ENCODE measurements at regions not wholly inside any gene's neighbourhood (a gene's known extent, or its start where the extent isn't known, plus 50 kb on each side); places are given as distances from the start of the nearest gene placed in this dataset.

- no peak for ATAC-seq
Measured at GRCh38 chr4:18369561-18369960, 348.0 kb upstream of the LCORL start.

GRCh38 chr4:18366892-18367291, 345.3 kb upstream of the LCORL start:
- peak; percentile 61; the same call in 1 of the 3 replicates for ATAC-seq
- no peak for TF ChIP-seq POU6F1 (CRISPR knock-in tag; IDR thresholded peaks at IDR 0.05; ENCODE audit: borderline replicate concordance, low read depth)
- TF ChIP-seq ZC3H10 (CRISPR knock-in tag; IDR thresholded peaks at IDR 0.05): no peak
- TF ChIP-seq BACH2 (CRISPR knock-in tag; IDR thresholded peaks at IDR 0.05; ENCODE audit: borderline replicate concordance): no peak
- TF ChIP-seq, protein P1, sequence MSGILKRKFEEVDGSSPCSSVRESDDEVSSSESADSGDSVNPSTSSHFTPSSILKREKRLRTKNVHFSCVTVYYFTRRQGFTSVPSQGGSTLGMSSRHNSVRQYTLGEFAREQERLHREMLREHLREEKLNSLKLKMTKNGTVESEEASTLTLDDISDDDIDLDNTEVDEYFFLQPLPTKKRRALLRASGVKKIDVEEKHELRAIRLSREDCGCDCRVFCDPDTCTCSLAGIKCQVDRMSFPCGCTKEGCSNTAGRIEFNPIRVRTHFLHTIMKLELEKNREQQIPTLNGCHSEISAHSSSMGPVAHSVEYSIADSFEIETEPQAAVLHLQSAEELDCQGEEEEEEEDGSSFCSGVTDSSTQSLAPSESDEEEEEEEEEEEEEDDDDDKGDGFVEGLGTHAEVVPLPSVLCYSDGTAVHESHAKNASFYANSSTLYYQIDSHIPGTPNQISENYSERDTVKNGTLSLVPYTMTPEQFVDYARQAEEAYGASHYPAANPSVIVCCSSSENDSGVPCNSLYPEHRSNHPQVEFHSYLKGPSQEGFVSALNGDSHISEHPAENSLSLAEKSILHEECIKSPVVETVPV (CRISPR knock-in tag; IDR thresholded peaks at IDR 0.05): no peak

More at GRCh38 chr4:18369561-18369960, 348.0 kb upstream of the LCORL start:
- peak; percentile 81; the same call in 1 of the 2 replicates for TF ChIP-seq BACH2 (CRISPR knock-in tag; IDR thresholded peaks at IDR 0.05; ENCODE audit: borderline replicate concordance)
- peak; percentile 87; the same call in 1 of the 2 replicates for TF ChIP-seq ZNF565 (CRISPR knock-in tag; conservative IDR thresholded peaks at IDR 0.05; ENCODE audit: low read depth)
- TF ChIP-seq, protein P2, sequence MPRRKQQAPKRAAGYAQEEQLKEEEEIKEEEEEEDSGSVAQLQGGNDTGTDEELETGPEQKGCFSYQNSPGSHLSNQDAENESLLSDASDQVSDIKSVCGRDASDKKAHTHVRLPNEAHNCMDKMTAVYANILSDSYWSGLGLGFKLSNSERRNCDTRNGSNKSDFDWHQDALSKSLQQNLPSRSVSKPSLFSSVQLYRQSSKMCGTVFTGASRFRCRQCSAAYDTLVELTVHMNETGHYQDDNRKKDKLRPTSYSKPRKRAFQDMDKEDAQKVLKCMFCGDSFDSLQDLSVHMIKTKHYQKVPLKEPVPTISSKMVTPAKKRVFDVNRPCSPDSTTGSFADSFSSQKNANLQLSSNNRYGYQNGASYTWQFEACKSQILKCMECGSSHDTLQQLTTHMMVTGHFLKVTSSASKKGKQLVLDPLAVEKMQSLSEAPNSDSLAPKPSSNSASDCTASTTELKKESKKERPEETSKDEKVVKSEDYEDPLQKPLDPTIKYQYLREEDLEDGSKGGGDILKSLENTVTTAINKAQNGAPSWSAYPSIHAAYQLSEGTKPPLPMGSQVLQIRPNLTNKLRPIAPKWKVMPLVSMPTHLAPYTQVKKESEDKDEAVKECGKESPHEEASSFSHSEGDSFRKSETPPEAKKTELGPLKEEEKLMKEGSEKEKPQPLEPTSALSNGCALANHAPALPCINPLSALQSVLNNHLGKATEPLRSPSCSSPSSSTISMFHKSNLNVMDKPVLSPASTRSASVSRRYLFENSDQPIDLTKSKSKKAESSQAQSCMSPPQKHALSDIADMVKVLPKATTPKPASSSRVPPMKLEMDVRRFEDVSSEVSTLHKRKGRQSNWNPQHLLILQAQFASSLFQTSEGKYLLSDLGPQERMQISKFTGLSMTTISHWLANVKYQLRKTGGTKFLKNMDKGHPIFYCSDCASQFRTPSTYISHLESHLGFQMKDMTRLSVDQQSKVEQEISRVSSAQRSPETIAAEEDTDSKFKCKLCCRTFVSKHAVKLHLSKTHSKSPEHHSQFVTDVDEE (CRISPR knock-in tag; IDR thresholded peaks at IDR 0.05): 0 out of 2 replicates have a peak, but pooled peaks have one; percentile 29
- TF ChIP-seq CREB5 (CRISPR knock-in tag; IDR thresholded peaks at IDR 0.05; ENCODE audit: low read depth): no peak
- TF ChIP-seq ARNTL (CRISPR knock-in tag; IDR thresholded peaks at IDR 0.05; ENCODE audit: borderline replicate concordance, low read depth): no peak
- peak; percentile 38; the same call in 1 of the 2 replicates for TF ChIP-seq OSR1 (CRISPR knock-in tag; IDR thresholded peaks at IDR 0.05)
- TF ChIP-seq SNAI2 (CRISPR knock-in tag; IDR thresholded peaks at IDR 0.05): peak; percentile 64; the same call in 1 of the 2 replicates

- ATAC-seq: no peak
- TF ChIP-seq, protein P2 (CRISPR knock-in tag; IDR thresholded peaks at IDR 0.05): no peak
- TF ChIP-seq ZFP30 (CRISPR knock-in tag; IDR thresholded peaks at IDR 0.05): no peak
Measured at GRCh38 chr4:18366136-18366535, 344.6 kb upstream of the LCORL start.

DNA sequence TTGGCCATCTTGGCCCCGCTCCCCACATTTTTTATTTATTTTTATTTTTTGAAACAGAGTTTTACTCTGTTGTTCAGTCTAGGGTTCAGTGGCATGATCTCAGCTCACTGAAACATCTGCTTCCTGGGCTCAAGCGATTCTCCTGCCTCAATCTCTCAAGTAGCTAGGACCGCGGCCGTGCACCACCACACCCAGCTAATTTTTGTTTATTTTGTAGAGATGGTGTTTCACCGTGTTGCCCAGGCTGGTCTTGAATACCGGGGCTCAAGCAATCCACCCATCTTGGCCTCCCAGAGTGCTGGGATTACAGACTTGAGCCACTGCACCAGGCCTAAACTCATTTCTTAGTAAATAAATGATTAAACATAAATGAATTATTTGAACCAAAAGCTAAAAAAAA, 322.0 kb upstream of the LCORL start:
- no peak for TF ChIP-seq TCF4 (CRISPR knock-in tag; IDR thresholded peaks at IDR 0.05; ENCODE audit: borderline replicate concordance)
- ATAC-seq: no peak

DNA sequence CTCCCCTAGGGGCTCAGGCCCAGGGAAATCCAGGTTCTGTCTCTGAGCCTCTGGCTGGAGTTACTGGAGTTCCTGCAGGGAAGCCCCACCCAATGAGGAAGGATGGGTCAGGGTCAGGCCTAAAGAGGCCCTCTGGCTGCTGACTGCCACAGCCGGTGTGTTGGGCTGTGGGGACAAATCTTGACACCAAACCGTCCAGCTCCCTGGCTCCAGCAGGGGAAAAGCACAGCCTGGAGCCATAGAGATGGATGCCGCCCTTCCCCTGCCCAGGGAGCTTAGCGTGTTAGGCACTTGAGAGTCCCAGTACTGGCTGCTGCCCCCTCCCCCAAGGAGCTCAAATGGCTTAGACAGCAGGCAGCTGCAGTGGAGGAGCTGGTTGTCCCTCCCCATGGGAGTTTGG, 321.3 kb upstream of the LCORL start:
- TF ChIP-seq POU6F1 (CRISPR knock-in tag; IDR thresholded peaks at IDR 0.05; ENCODE audit: borderline replicate concordance, low read depth): no peak
- TF ChIP-seq ZFP30 (CRISPR knock-in tag; IDR thresholded peaks at IDR 0.05): no peak
- no peak for TF ChIP-seq ZNF565 (CRISPR knock-in tag; conservative IDR thresholded peaks at IDR 0.05; ENCODE audit: low read depth)
- no peak for TF ChIP-seq TCF4 (CRISPR knock-in tag; IDR thresholded peaks at IDR 0.05; ENCODE audit: borderline replicate concordance)
- TF ChIP-seq BACH2 (CRISPR knock-in tag; IDR thresholded peaks at IDR 0.05; ENCODE audit: borderline replicate concordance): no peak
- no peak for TF ChIP-seq ISL1 (CRISPR knock-in tag; IDR thresholded peaks at IDR 0.05)
- TF ChIP-seq SNAI2 (CRISPR knock-in tag; IDR thresholded peaks at IDR 0.05): no peak
- TF ChIP-seq, protein P3, sequence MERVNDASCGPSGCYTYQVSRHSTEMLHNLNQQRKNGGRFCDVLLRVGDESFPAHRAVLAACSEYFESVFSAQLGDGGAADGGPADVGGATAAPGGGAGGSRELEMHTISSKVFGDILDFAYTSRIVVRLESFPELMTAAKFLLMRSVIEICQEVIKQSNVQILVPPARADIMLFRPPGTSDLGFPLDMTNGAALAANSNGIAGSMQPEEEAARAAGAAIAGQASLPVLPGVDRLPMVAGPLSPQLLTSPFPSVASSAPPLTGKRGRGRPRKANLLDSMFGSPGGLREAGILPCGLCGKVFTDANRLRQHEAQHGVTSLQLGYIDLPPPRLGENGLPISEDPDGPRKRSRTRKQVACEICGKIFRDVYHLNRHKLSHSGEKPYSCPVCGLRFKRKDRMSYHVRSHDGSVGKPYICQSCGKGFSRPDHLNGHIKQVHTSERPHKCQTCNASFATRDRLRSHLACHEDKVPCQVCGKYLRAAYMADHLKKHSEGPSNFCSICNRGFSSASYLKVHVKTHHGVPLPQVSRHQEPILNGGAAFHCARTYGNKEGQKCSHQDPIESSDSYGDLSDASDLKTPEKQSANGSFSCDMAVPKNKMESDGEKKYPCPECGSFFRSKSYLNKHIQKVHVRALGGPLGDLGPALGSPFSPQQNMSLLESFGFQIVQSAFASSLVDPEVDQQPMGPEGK (CRISPR knock-in tag; IDR thresholded peaks at IDR 0.05; ENCODE audit: borderline replicate concordance): no peak
- no peak for TF ChIP-seq ESRRG (CRISPR knock-in tag; IDR thresholded peaks at IDR 0.05)
- TF ChIP-seq OSR1 (CRISPR knock-in tag; IDR thresholded peaks at IDR 0.05): no peak
- TF ChIP-seq TOX (CRISPR knock-in tag; IDR thresholded peaks at IDR 0.05; ENCODE audit: borderline replicate concordance): no peak
- no peak for TF ChIP-seq GLIS3 (CRISPR knock-in tag; IDR thresholded peaks at IDR 0.05)
- TF ChIP-seq ZFP3 (CRISPR knock-in tag; IDR thresholded peaks at IDR 0.05): no peak
- TF ChIP-seq PPARA (CRISPR knock-in tag; IDR thresholded peaks at IDR 0.05; ENCODE audit: borderline replicate concordance): no peak
- no peak for ATAC-seq

All from SK-N-SH treated with all-trans-retinoic acid at 6 μM for 48 hours (cell line).